ENCODE measurements at regions not wholly inside any gene's neighbourhood (a gene's known extent, or its start where the extent isn't known, plus 50 kb on each side); places are given as distances from the start of the nearest gene placed in this dataset.

- ATAC-seq (no peak), DNase-seq (ENCODE audit: low read depth, low spot score) (no peak), FAIRE-seq (no peak)
- no peaks in the 10 kb centered on the region for H3K36me3 ChIP-seq (ENCODE audit: control insufficient read depth in 2 of 2, insufficient read depth in 2 of 2, low read length in 1 of 2)
- no peak overlapping the region for H3K4me2 ChIP-seq (ENCODE audit: control insufficient read depth, insufficient read depth)
- H3K27ac ChIP-seq (ENCODE audit: control insufficient read depth, insufficient read depth), result no peak overlapping the region
- no TSS peak for BruUV-seq (replicated peaks)
- ChIA-PET CTCF (no interaction called here), POLR2A (no interaction called here), RAD21 (ENCODE audit: unreplicated experiment) (no interaction called here), SMC1A (ENCODE audit: uncharacterized antibody, unreplicated experiment) (interaction anchor here (0.7 kb wide), 1 partner anchor 43 kb away, joined by 3 read pairs; no protein-coding TSS in a partner anchor)
- no peaks in the 10 kb centered on the region for H3K79me2 ChIP-seq (ENCODE audit: control insufficient read depth, insufficient read depth, low read length)
- TF ChIP-seq RCOR1 (conservative IDR thresholded peaks at IDR 0.05; ENCODE audit: low read depth, low read length), result no peak
- TF ChIP-seq CBX5 (IDR thresholded peaks at IDR 0.05; ENCODE audit: low read depth), result no peak
- TF ChIP-seq E4F1 (IDR thresholded peaks at IDR 0.05; ENCODE audit: borderline replicate concordance, partially characterized antibody), result no peak
- TF ChIP-seq TCF3 (IDR thresholded peaks at IDR 0.05; ENCODE audit: borderline replicate concordance, insufficient read depth, low read depth, low read length), result no peak
- no peak for TF ChIP-seq HDAC2 (IDR thresholded peaks at IDR 0.05)
- no peak for TF ChIP-seq MTA3 (IDR thresholded peaks at IDR 0.05; ENCODE audit: borderline replicate concordance, low read length)
- TF ChIP-seq POLR2A (IDR thresholded peaks at IDR 0.05; ENCODE audit: low read depth, low read length), result no peak
- no peak for TF ChIP-seq ZBED1 (IDR thresholded peaks at IDR 0.05; ENCODE audit: borderline replicate concordance)
- no peak for TF ChIP-seq EZH2 (IDR thresholded peaks at IDR 0.05; ENCODE audit: borderline replicate concordance, control insufficient read depth, low read depth, low read length)
- TF ChIP-seq STAT3 (IDR thresholded peaks at IDR 0.05; ENCODE audit: low read depth, low read length), result no peak
- no peak for TF ChIP-seq TARDBP (IDR thresholded peaks at IDR 0.05; ENCODE audit: borderline replicate concordance)
- TF ChIP-seq MYB (IDR thresholded peaks at IDR 0.05; ENCODE audit: borderline replicate concordance, low read depth, low read length), result no peak
- intact Hi-C loops (cut with micrococcal nuclease; ENCODE audit: unreplicated experiment) (no loop called here), in situ Hi-C loops (cut with MboI) (no loop called here)
- H3K27me3 ChIP-seq (replicated peaks in 1 of 2; ENCODE audit: control insufficient read depth in 2 of 2, insufficient read depth in 2 of 2, low read length in 1 of 2), result no peaks in the 10 kb centered on the region
- no peak overlapping the region for H2AFZ ChIP-seq (ENCODE audit: control insufficient read depth, low read depth, low read length)
- 0% methylated on average over 2 of the region's 2 CpGs for WGBS (ENCODE audit: insufficient coverage, insufficient replicate concordance, low lambda C conversion rate, missing lambda C conversion rate)
- H3K9me3 ChIP-seq (replicated peaks; ENCODE audit: control insufficient read depth, insufficient read depth, low read length), result no peaks in the 10 kb centered on the region
- no peak overlapping the region for H3K4me3 ChIP-seq
- H3K9ac ChIP-seq (ENCODE audit: control insufficient read depth, insufficient read depth, low read length), result no peak overlapping the region
- H3K4me1 ChIP-seq (ENCODE audit: control insufficient read depth, insufficient read depth, low read length), result no peaks in the 10 kb centered on the region
- no peaks in the 10 kb centered on the region for H4K20me1 ChIP-seq (ENCODE audit: control insufficient read depth, insufficient read depth)
Measured at GRCh38 chr9:13556656-13557055, 277.2 kb upstream of the MPDZ start.
